Coronary artery (tissue), 2 donors: ENCODE measurements at regions not wholly inside any gene's neighbourhood (a gene's known extent, or its start where the extent isn't known, plus 50 kb on each side); places are given as distances from the start of the nearest gene placed in this dataset.
"Not testable (repeated sequence)": the region's sequence is repeated elsewhere in the genome, so short reads cannot be mapped to it uniquely, and the experiment has no call there.

Source experiments
- DNase-seq: peaks from one replicate; pipeline ENCODE4 v3.0.0-alpha.2; 2017; ENCODE audit warnings: low spot score
- H3K27ac ChIP-seq, 2 donors: fragments of 200-600 bp; sonication (generic); one replicate each; pipeline ENCODE4 v1.5.1; 2016 to 2019
- H3K4me3 ChIP-seq: fragments of 200-600 bp; sonication (generic); 2 replicates; pipeline ENCODE4 v1.5.1; 2016; ENCODE audit warnings: mild to moderate bottlenecking, moderate library complexity
- CTCF ChIP-seq: fragments of 200-600 bp; sonication (generic); IDR thresholded peaks from one replicate; pipeline ENCODE4 v1.5.1; 2019; ENCODE audit warnings: antibody characterized with exemption

DNA sequence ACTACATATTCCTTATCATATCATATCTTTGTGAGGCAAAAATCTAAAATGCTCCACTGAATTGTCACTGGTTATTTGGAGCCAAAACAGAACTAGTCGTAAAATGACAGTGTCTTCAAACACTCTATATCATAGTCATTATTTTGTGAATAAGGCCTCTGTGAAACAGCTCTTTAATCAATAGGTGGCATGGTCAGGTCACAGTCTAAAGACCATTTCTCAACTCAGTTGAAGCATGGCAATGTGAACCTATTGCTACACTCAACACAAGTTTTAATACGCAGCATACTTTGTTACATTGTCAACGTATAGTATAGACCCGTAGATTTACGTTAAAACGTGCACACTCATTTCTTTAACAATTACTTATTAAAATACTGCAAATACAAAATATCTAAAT lies 131.3 kb upstream of the PCDH20 start:
- TF ChIP-seq CTCF: no peak

GRCh38 chr13:61546413-61546812 lies 130.8 kb upstream of the PCDH20 start:
- H3K27ac ChIP-seq: no peak overlapping the region
- H3K4me3 ChIP-seq: no peak overlapping the region
- DNase-seq: no peak
- no peak for TF ChIP-seq CTCF

More for the DNA sequence above, 131.3 kb upstream of the PCDH20 start:
- no peak for DNase-seq
- Histone ChIP-seq H3K4me3 (no peak overlapping the region), H3K27ac (no peak overlapping the region)

- no peak for TF ChIP-seq CTCF
- DNase-seq: no peak
- Histone ChIP-seq H3K4me3 (no peak overlapping the region), H3K27ac (no peak overlapping the region)
Observed at GRCh38 chr13:61536433-61536832, 120.8 kb upstream of the PCDH20 start.

DNA sequence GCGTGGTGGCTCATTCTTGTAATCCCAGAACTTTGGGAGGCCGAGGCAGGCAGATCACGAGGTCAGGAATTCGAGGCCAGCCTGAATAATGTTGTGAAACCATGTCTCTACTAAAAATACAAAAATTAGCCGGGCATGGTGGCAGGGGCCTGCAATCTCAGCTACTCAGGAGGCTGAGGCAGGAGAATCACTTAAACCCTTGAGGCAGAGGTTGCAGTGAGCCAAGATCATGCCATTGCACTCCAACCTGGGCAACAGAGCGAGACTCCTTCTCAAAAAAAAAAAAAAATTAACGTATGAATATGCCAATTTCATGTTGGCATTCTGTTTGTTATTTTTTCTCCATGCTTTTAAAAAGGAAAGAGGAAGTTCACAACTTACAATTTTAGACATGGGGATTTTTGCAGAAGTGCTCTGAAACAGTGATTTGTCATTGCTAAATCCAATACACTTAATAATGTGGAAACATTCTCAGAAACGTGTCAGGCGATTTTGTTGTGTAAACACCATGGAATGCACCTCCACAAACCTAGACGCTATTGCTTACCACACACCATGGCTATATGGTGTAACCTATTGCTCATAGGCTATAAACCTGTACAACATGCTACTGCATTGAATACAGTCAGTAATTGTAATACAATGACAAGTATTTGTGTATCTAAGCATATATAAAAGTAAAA lies 115.9 kb upstream of the PCDH20 start:
- DNase-seq: no peak
- Histone ChIP-seq H3K4me3 (no peak overlapping the region), H3K27ac (no peak overlapping the region)
- no peak for TF ChIP-seq CTCF

DNA sequence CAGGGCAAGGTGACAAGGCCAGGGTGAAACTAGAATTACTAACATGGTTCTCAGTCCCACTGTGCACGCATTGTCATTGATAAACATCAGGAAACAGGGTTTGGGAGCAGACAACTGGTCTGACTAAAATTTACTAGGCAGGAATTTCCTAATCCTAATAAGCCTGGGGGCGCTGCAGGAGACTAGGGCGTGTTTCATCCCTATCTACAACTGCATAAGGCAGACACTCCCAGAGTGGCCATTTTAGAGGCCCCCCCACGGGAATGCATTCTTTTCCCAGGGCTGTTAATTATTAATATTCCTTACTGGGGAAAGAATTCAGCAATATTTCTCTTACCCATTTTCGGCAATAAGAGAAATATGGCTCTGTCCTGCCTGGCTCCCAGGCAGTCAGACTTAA lies 103.6 kb upstream of the PCDH20 start:
- H3K27ac ChIP-seq, DNase-seq, H3K4me3 ChIP-seq: not testable (repeated sequence)

GRCh38 chr13:61508936-61509335 lies 93.3 kb upstream of the PCDH20 start:
- no peak overlapping the region for H3K27ac ChIP-seq
- no peak for DNase-seq
- no peak for TF ChIP-seq CTCF
- H3K4me3 ChIP-seq: no peak overlapping the region

DNA sequence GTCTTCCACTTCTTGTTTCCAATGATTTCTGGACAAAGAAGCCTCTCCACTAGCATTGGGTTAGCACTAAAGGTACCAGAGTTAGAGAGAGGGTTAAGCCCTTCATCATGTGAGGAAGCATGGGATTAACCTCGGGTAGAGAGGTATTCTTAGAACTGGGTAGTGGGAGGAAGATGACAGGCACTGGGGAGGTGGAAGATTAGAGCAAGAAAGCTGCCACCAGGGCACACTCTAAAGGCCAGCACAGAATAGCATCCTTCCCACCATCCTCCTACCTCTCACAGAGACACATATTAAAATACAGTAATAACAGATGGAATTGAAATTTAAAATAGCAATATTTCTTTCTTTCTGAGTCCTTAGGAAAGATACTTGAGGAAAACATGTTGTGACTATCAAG lies 84.5 kb upstream of the PCDH20 start:
- TF ChIP-seq CTCF: no peak
- DNase-seq: no peak
- Histone ChIP-seq H3K4me3 (no peak overlapping the region), H3K27ac (no peak overlapping the region)
